ENCODE measurements at regions not wholly inside any gene's neighbourhood (a gene's known extent, or its start where the extent isn't known, plus 50 kb on each side); places are given as distances from the start of the nearest gene placed in this dataset.
A peak's percentile ranks its signal among the peaks of the same experiment; 100 is the strongest.

- intact Hi-C loops (cut with DNase I): no loop called here
- Histone ChIP-seq H3K36me3 (replicated peaks in 1 of 2; ENCODE audit: insufficient read depth in 1 of 2, low read depth in 2 of 2) (no peaks in the 10 kb centered on the region), H3K4me3 (no peak overlapping the region), H3K27ac (peak overlapping the region in 2 of 4 donors; percentile 41 to 66), H3K4me1 (peaks cover 7% of the 10 kb centered on the region), H3K9me3 (no peaks in the 10 kb centered on the region), H3K27me3 (no peaks in the 10 kb centered on the region)
- 64 to 84% methylated on average over 32 to 34 of the region's 36 CpGs for WGBS, 2 donors
- peak in 3 of 4 donors; percentile 36 to 76 (median 39) for DNase-seq
- ATAC-seq: no peak
- TF ChIP-seq POLR2A (IDR thresholded peaks at IDR 0.05): peak in 1 of 3 donors; percentile 48
- TF ChIP-seq, protein P1, sequence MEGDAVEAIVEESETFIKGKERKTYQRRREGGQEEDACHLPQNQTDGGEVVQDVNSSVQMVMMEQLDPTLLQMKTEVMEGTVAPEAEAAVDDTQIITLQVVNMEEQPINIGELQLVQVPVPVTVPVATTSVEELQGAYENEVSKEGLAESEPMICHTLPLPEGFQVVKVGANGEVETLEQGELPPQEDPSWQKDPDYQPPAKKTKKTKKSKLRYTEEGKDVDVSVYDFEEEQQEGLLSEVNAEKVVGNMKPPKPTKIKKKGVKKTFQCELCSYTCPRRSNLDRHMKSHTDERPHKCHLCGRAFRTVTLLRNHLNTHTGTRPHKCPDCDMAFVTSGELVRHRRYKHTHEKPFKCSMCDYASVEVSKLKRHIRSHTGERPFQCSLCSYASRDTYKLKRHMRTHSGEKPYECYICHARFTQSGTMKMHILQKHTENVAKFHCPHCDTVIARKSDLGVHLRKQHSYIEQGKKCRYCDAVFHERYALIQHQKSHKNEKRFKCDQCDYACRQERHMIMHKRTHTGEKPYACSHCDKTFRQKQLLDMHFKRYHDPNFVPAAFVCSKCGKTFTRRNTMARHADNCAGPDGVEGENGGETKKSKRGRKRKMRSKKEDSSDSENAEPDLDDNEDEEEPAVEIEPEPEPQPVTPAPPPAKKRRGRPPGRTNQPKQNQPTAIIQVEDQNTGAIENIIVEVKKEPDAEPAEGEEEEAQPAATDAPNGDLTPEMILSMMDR (IDR thresholded peaks at IDR 0.05): no peak
Measured at GRCh38 chr14:75333606-75334548, 55.2 kb downstream of the FOS start.

GRCh38 chr14:75334549-75335051 is 56.0 kb downstream of the FOS start:
- no peaks in the 10 kb centered on the region for H3K36me3 ChIP-seq (replicated peaks in 1 of 2; ENCODE audit: insufficient read depth in 1 of 2, low read depth in 2 of 2)
- peaks cover 7% of the 10 kb centered on the region for H3K4me1 ChIP-seq
- 54 to 62% methylated on average over 10 of the region's 10 CpGs for WGBS, 2 donors
- H3K9me3 ChIP-seq: no peaks in the 10 kb centered on the region
- H3K27me3 ChIP-seq: no peaks in the 10 kb centered on the region
- TF ChIP-seq, protein P1 (IDR thresholded peaks at IDR 0.05): no peak
- ATAC-seq: no peak
- peak in 1 of 4 donors; percentile 41 for DNase-seq
- intact Hi-C loops (cut with DNase I): no loop called here
- peak overlapping the region in 2 of 4 donors; percentile 41 to 66 for H3K27ac ChIP-seq
- H3K4me3 ChIP-seq: no peak overlapping the region

DNA sequence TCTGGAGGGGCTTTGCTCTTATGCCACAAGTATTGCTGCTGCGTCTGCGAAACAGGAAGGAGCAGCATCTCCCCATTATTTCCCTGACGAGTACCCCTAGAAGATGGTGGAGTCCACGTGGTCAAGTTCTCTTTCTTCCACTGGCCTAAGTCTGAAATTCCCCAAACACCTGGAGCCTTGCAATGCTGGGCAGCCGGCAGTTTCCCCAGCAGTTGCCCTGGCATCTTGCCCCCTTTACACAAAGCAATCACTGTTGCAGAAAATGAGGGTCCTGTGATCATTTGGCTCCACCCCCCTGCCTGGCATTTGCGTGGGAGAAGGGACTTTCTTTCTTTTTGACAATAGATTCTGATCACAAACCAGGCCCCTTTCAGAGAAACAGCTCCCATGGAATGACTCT is 56.9 kb downstream of the FOS start:
- TF ChIP-seq POLR2A (IDR thresholded peaks at IDR 0.05): no peak
- TF ChIP-seq, protein P1 (IDR thresholded peaks at IDR 0.05): no peak
- no peak overlapping the region for H3K4me3 ChIP-seq
- no peaks in the 10 kb centered on the region for H3K27me3 ChIP-seq
- whole genome bisulfite sequencing, 2 donors: 58% methylated on average over 6 of the region's 6 CpGs
- peak overlapping the region in 1 of 4 donors; percentile 66 for H3K27ac ChIP-seq
- peaks cover 7% of the 10 kb centered on the region for H3K4me1 ChIP-seq
- DNase-seq (no peak), ATAC-seq (no peak)
- intact Hi-C loops (cut with DNase I): no loop called here
- H3K9me3 ChIP-seq: no peaks in the 10 kb centered on the region
- H3K36me3 ChIP-seq (replicated peaks in 1 of 2; ENCODE audit: insufficient read depth in 1 of 2, low read depth in 2 of 2): no peaks in the 10 kb centered on the region

- intact Hi-C loops (cut with DNase I): no loop called here
- DNase-seq (no peak), ATAC-seq (no peak)
- no peak overlapping the region for H3K4me3 ChIP-seq
- no peak for TF ChIP-seq POLR2A (IDR thresholded peaks at IDR 0.05)
- TF ChIP-seq, protein P1 (IDR thresholded peaks at IDR 0.05): no peak
- H3K4me1 ChIP-seq: peaks cover 7% of the 10 kb centered on the region
- H3K27ac ChIP-seq: no peak overlapping the region
- no peaks in the 10 kb centered on the region for H3K9me3 ChIP-seq
- no peaks in the 10 kb centered on the region for H3K27me3 ChIP-seq
- no peaks in the 10 kb centered on the region for H3K36me3 ChIP-seq (replicated peaks in 1 of 2; ENCODE audit: insufficient read depth in 1 of 2, low read depth in 2 of 2)
Measured at GRCh38 chr14:75338398-75338797, 59.8 kb downstream of the FOS start.
